DMS53 treated with DMSO at 0.1 percent for 48 hours (cell line): ENCODE measurements at regions not wholly inside any gene's neighbourhood (a gene's known extent, or its start where the extent isn't known, plus 50 kb on each side); places are given as distances from the start of the nearest gene placed in this dataset.

ENCODE experiments used
- DNase-seq: peaks from one replicate; lab custom pipeline; 2025; ENCODE audit not compliant: unreplicated experiment; lab: John Stamatoyannopoulos, UW

DNA sequence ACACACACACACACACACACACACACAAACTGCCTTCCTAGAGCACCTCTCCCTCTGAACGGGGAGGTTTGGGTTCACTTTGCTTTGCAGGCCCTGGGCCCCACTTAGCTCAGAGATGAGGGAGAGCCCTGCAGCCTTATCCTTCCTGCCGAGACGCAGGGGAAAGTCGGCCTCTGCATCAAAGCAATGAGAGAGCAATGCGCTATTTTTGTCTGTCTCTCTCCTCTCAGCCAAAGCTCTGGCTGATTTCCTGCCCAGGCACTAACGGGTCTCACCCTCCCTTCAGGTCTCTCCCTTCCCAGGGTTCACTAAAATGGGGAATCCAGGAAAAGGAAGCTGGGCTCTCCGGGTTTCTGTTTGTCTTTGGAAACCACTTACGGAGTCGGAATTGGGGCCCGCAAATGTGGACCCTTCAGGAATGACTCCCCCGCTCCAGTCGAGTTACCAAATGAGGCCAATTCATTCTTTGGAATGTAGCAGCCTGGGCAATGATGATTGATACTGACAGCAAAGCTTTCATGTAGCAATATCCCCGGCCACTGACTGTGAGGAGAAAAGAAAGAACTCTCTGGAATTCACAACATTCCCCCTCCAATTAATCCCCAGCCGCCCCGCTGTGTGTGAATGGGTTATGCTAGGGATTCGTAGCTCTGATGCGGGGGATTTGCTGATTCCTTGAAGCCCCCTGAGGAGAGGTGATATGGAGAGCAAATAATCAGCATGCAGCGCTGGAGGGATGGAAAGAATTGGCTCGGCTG lies 61.5 kb upstream of the WLS start:
- no peak for DNase-seq

- no peak for DNase-seq
These were observed 60.8 kb upstream of the WLS start for GRCh38 chr1:68293122-68293521.

DNA sequence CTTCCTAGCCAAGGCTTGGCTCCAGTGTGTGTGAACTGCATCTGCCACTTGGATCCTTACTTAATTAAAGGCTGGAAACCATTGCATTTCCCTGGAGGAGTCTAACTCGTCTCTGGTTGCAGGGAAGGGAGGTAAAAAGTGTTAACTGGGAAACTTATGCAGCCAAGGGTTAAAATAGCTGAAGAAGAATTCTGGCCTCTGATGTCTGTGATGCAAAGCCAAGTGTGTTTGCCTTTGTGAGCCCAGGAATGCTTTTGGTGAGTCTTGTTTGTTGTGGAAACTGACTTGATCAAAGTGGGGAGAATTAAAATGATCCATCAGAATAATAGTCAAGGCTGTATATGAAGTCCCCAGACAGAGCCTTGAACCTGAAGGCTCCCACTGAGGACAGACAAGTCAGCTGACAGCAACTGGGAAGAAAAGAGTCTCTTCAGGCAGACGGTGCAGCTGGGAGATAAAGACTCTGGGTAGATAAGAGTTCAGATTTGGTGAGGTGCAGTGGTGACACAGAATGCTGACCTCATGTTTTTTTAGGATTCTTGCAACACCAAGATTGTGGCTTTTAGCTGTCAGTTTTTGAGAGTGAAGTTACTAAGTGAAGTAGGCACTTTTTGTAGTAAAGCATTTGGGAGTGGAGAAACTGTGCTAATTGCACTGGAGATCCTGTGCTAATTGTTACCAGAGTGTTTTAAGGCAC lies 59.5 kb upstream of the WLS start:
- DNase-seq = no peak

DNA sequence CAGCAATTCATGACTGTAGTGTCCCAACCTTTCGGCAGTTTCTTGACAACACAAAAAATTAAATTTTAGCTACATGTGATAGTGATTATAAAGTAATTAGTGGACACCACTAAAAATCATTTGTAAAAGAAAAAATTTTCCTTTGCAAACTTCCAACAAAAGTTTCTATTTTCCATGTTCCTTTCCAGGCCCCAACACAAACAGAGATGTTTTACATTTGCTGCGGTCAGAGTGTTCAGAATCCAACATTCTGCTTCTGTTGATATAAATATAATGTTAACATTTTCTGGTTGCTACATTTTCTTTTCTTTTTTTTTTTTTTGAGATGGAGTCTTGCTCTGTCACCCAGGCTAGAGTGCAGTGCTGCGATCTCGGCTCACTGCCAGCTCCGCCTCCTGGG lies 54.9 kb upstream of the WLS start:
- no peak for DNase-seq

- DNase-seq = no peak
These were observed 52.7 kb upstream of the WLS start for GRCh38 chr1:68285046-68285445.

DNA sequence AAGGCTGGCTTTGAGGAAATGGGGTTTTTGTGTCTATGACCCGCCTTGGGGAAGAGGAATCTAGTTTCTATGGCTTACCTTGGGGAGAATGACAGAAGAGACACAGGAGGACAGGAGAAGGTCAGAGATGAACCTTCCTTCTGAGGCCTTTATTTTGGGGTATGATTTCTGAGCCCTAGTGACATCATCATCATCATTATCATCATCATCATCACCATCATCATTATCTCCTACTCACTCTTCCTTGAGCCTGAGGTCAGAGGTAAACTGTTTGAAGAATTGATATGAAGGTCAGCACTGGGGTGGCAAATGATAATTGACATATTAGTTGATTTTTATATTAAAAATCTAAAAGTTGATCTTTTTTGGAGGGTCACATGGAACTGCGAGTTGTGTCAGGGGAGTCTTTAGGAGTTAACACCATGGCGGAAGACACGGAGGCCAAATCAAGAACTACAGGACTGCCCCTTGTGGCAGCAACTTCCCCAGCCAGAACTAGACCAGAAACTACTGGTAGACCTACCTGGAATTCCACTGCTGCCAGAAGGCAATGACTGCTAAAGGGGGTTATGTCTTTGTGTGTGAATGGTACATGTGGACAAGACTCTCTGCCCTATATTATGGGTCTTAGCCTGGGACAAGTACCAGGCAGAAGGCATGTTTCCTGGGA lies 49.8 kb upstream of the WLS start:
- DNase-seq = no peak
